Prostate gland (tissue), 2 donors: ENCODE measurements at regions not wholly inside any gene's neighbourhood (a gene's known extent, or its start where the extent isn't known, plus 50 kb on each side); places are given as distances from the start of the nearest gene placed in this dataset.
"Not testable (repeated sequence)": the region's sequence is repeated elsewhere in the genome, so short reads cannot be mapped to it uniquely, and the experiment has no call there.

Experiments
- DNase-seq: peaks from one replicate; pipeline ENCODE4 v3.0.0-alpha.2; 2019; ENCODE audit warnings: low spot score
- H3K27ac ChIP-seq, 2 donors: fragments of 200-600 bp; sonication (generic); 2 replicates each; pipeline ENCODE4 v1.5.1; 2017 to 2019
- H3K27me3 ChIP-seq: fragments of 200-600 bp; sonication (generic); replicated peaks from 2 replicates; pipeline ENCODE4 v1.5.1; 2019; ENCODE audit not compliant: insufficient read depth
- H3K36me3 ChIP-seq, 2 donors: fragments of 200-600 bp; sonication (generic); 1 replicate in 1 of 2; 2 replicates in 1 of 2; pipeline versions ENCODE4 v1.5.1 to v1.8.1; 2017 to 2019
- H3K4me1 ChIP-seq: fragments of 200-600 bp; sonication (generic); replicated peaks from 2 replicates; pipeline ENCODE4 v1.5.1; 2019
- H3K4me3 ChIP-seq, 2 donors: fragments of 200-600 bp; sonication (generic); 2 replicates each; pipeline ENCODE4 v1.5.1; 2017 to 2019
- H3K9me3 ChIP-seq: fragments of 200-600 bp; sonication (generic); 2 replicates; pipeline ENCODE4 v1.5.1; 2017
- CTCF ChIP-seq, 4 experiments: fragments of 200-600 bp in 2 of 4; fragments of 450-650 bp in 2 of 4; sonication (generic) in 2 of 4; IDR thresholded peaks; 1 replicate in 3 of 4; 2 replicates in 1 of 4; pipeline ENCODE4 v1.5.1; 2016 to 2019; ENCODE audit warnings: antibody characterized with exemption in 4 of 4, mild to moderate bottlenecking in 2 of 4, moderate library complexity in 2 of 4
- POLR2A ChIP-seq: fragments of 450-650 bp; IDR thresholded peaks from one replicate; pipeline ENCODE4 v1.6.1; 2016; ENCODE audit warnings: antibody characterized with exemption, mild to moderate bottlenecking
- POLR2AphosphoS5 ChIP-seq: sonication (generic); formaldehyde crosslinking; IDR thresholded peaks from one replicate; pipeline ENCODE4 v1.6.1; 2017; ENCODE audit warnings: antibody characterized with exemption
- WGBS: methylation state at CpG from one replicate; pipeline ENCODE4 v1.1.5; 2018; 5-methylcytosine and 5-hydroxymethylcytosine counted together
- intact Hi-C: fragments of 100-400 bp; cut with DNase I; formaldehyde crosslinking; loops from one replicate; pipeline ENCODE4 v1.14.2; 2022

- DNase-seq, result no peak
- no peaks in the 10 kb centered on the region for H3K27me3 ChIP-seq
- H3K36me3 ChIP-seq, result no peaks in the 10 kb centered on the region
- H3K4me1 ChIP-seq, result no peaks in the 10 kb centered on the region
- no peaks in the 10 kb centered on the region for H3K9me3 ChIP-seq
- TF ChIP-seq POLR2A, result no peak
- WGBS, result 71% methylated on average over 2 of the region's 2 CpGs
- no peak overlapping the region for H3K27ac ChIP-seq
- H3K4me3 ChIP-seq, result no peak overlapping the region
- intact Hi-C loops, result no loop called here
Measured at GRCh38 chr3:178203165-178203564, 333.1 kb upstream of the KCNMB2 start.

GRCh38 chr3:178203650-178204049, 332.6 kb upstream of the KCNMB2 start:
- no peak for DNase-seq
- intact Hi-C loops, result no loop called here
- Histone ChIP-seq H3K27ac (no peak overlapping the region), H3K9me3 (no peaks in the 10 kb centered on the region), H3K27me3 (no peaks in the 10 kb centered on the region), H3K36me3 (no peaks in the 10 kb centered on the region), H3K4me1 (no peaks in the 10 kb centered on the region), H3K4me3 (no peak overlapping the region)
- TF ChIP-seq CTCF (IDR thresholded peaks at IDR 0.05), result no peak
- no peak for TF ChIP-seq POLR2A
- TF ChIP-seq POLR2AphosphoS5, result no peak
- 63% methylated on average over 2 of the region's 2 CpGs for WGBS

- Histone ChIP-seq H3K27ac (no peak overlapping the region), H3K4me3 (no peak overlapping the region), H3K27me3 (no peaks in the 10 kb centered on the region), H3K9me3 (no peaks in the 10 kb centered on the region), H3K4me1 (no peaks in the 10 kb centered on the region), H3K36me3 (no peaks in the 10 kb centered on the region)
- no peak for TF ChIP-seq POLR2A
- no peak for TF ChIP-seq POLR2AphosphoS5
- TF ChIP-seq CTCF (IDR thresholded peaks at IDR 0.05), result no peak
- 88% methylated on average over 1 of the region's 1 CpG for WGBS
- intact Hi-C loops, result no loop called here
- DNase-seq, result no peak
Measured at GRCh38 chr3:178205740-178206139, 330.5 kb upstream of the KCNMB2 start.

- Histone ChIP-seq H3K27me3 (no peaks in the 10 kb centered on the region), H3K4me1 (no peaks in the 10 kb centered on the region), H3K9me3 (no peaks in the 10 kb centered on the region), H3K36me3 (no peaks in the 10 kb centered on the region), H3K27ac (no peak overlapping the region), H3K4me3 (no peak overlapping the region)
- 89% methylated on average over 3 of the region's 3 CpGs for WGBS
- no peak for DNase-seq
- intact Hi-C loops, result no loop called here
- TF ChIP-seq POLR2AphosphoS5, result no peak
- no peak for TF ChIP-seq CTCF (IDR thresholded peaks at IDR 0.05)
- TF ChIP-seq POLR2A, result no peak
Measured at GRCh38 chr3:178206521-178206920, 329.7 kb upstream of the KCNMB2 start.

- WGBS, result 91% methylated on average over 2 of the region's 2 CpGs
- H3K36me3 ChIP-seq, intact Hi-C loops, H3K27ac ChIP-seq, H3K9me3 ChIP-seq, DNase-seq, H3K4me3 ChIP-seq, H3K27me3 ChIP-seq, H3K4me1 ChIP-seq: not testable (repeated sequence)
Measured at GRCh38 chr3:178207161-178207560, 329.1 kb upstream of the KCNMB2 start.

GRCh38 chr3:178207627-178208026, 328.6 kb upstream of the KCNMB2 start:
- H3K36me3 ChIP-seq, H3K9me3 ChIP-seq, DNase-seq, H3K27ac ChIP-seq, H3K4me1 ChIP-seq, intact Hi-C loops, H3K27me3 ChIP-seq, H3K4me3 ChIP-seq: not testable (repeated sequence)
- 93% methylated on average over 9 of the region's 9 CpGs for WGBS

- H3K36me3 ChIP-seq, H3K4me3 ChIP-seq, H3K4me1 ChIP-seq, H3K27ac ChIP-seq, intact Hi-C loops, H3K27me3 ChIP-seq, H3K9me3 ChIP-seq, DNase-seq: not testable (repeated sequence)
- 97% methylated on average over 1 of the region's 1 CpG for WGBS
Measured at GRCh38 chr3:178209116-178209515, 327.1 kb upstream of the KCNMB2 start.

GRCh38 chr3:178209618-178210017, 326.6 kb upstream of the KCNMB2 start:
- DNase-seq, H3K4me3 ChIP-seq, intact Hi-C loops, H3K27me3 ChIP-seq, H3K9me3 ChIP-seq, H3K27ac ChIP-seq, H3K4me1 ChIP-seq, H3K36me3 ChIP-seq: not testable (repeated sequence)
- 97% methylated on average over 2 of the region's 2 CpGs for WGBS

- 96% methylated on average over 1 of the region's 1 CpG for WGBS
- H3K36me3 ChIP-seq, H3K4me3 ChIP-seq, intact Hi-C loops, H3K4me1 ChIP-seq, H3K27me3 ChIP-seq, DNase-seq, H3K27ac ChIP-seq, H3K9me3 ChIP-seq: not testable (repeated sequence)
Measured at GRCh38 chr3:178211086-178211485, 325.1 kb upstream of the KCNMB2 start.
